ENCODE measurements at regions not wholly inside any gene's neighbourhood (a gene's known extent, or its start where the extent isn't known, plus 50 kb on each side); places are given as distances from the start of the nearest gene placed in this dataset.

DNA sequence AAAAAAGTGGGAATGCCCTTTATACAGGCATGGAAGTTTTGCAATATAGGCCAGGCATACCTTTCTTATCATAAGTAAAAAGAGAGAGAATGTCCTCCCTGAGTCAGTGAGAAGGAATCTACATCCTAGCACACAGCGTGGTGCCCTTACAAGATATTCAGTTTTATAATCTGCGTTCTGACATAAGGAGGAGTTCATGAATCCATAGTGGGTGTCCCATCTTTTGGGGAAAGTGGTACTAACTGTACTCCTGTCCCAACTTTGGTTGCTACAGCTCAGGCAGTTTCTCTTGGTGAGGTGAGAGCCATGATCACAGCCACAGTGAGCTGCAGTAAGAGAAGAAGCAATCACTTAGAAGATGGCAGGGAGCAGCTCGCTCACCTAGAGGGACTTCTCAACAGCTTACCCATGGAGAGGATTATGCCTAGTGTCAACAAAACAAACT is 332.9 kb downstream of the BCAT1 start:
- TF ChIP-seq EZH2phosphoT487 (IDR thresholded peaks at IDR 0.05; ENCODE audit: insufficient read depth, low read depth) (no peak), EZH2 (IDR thresholded peaks at IDR 0.05; ENCODE audit: insufficient read depth, poor library complexity, severe bottlenecking) (no peak)
